WTC11 (cell line): ENCODE measurements at regions not wholly inside any gene's neighbourhood (a gene's known extent, or its start where the extent isn't known, plus 50 kb on each side); places are given as distances from the start of the nearest gene placed in this dataset.

Experiments
- TF ChIP-seq, protein P1 (sequence below): sonication (generic); formaldehyde crosslinking; IDR thresholded peaks from 2 replicates; pipeline ENCODE4 v1.8.1; 2023; ENCODE audit warnings: mild to moderate bottlenecking, missing genetic modification reagents, moderate library complexity
- TF ChIP-seq, protein P2 (sequence below): fragments of 200-600 bp; IDR thresholded peaks from 2 replicates; pipeline ENCODE4 v1.8.0; 2022; ENCODE audit warnings: antibody characterized with exemption
- TF ChIP-seq, protein P3 (sequence below): sonication (generic); formaldehyde crosslinking; IDR thresholded peaks from 2 replicates; pipeline ENCODE4 v1.8.0; 2023; ENCODE audit warnings: mild to moderate bottlenecking, missing genetic modification reagents

DNA sequence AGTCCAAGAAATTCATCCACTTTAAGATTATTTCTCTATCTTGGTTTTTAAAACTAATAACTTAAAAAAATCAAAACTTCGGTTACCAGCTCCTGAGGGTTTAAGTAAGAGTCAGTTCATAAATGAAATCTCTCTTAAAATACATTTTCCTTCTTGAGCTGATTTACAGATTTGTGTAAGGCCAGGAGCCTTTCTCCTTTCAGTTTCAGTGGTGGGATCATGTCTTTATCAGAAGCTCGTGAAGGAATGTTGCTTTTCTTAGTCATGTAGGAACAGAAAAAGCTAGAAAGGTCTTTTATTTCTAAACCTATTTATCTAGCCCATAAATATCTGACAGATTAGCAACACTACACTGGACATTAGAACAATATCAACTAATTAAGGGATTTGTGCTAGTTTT, 390.2 kb downstream of the GPATCH2 start:
- TF ChIP-seq, protein P1, sequence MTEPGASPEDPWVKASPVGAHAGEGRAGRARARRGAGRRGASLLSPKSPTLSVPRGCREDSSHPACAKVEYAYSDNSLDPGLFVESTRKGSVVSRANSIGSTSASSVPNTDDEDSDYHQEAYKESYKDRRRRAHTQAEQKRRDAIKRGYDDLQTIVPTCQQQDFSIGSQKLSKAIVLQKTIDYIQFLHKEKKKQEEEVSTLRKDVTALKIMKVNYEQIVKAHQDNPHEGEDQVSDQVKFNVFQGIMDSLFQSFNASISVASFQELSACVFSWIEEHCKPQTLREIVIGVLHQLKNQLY = no peak
- TF ChIP-seq, protein P2, sequence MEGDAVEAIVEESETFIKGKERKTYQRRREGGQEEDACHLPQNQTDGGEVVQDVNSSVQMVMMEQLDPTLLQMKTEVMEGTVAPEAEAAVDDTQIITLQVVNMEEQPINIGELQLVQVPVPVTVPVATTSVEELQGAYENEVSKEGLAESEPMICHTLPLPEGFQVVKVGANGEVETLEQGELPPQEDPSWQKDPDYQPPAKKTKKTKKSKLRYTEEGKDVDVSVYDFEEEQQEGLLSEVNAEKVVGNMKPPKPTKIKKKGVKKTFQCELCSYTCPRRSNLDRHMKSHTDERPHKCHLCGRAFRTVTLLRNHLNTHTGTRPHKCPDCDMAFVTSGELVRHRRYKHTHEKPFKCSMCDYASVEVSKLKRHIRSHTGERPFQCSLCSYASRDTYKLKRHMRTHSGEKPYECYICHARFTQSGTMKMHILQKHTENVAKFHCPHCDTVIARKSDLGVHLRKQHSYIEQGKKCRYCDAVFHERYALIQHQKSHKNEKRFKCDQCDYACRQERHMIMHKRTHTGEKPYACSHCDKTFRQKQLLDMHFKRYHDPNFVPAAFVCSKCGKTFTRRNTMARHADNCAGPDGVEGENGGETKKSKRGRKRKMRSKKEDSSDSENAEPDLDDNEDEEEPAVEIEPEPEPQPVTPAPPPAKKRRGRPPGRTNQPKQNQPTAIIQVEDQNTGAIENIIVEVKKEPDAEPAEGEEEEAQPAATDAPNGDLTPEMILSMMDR = no peak
- TF ChIP-seq, protein P3, sequence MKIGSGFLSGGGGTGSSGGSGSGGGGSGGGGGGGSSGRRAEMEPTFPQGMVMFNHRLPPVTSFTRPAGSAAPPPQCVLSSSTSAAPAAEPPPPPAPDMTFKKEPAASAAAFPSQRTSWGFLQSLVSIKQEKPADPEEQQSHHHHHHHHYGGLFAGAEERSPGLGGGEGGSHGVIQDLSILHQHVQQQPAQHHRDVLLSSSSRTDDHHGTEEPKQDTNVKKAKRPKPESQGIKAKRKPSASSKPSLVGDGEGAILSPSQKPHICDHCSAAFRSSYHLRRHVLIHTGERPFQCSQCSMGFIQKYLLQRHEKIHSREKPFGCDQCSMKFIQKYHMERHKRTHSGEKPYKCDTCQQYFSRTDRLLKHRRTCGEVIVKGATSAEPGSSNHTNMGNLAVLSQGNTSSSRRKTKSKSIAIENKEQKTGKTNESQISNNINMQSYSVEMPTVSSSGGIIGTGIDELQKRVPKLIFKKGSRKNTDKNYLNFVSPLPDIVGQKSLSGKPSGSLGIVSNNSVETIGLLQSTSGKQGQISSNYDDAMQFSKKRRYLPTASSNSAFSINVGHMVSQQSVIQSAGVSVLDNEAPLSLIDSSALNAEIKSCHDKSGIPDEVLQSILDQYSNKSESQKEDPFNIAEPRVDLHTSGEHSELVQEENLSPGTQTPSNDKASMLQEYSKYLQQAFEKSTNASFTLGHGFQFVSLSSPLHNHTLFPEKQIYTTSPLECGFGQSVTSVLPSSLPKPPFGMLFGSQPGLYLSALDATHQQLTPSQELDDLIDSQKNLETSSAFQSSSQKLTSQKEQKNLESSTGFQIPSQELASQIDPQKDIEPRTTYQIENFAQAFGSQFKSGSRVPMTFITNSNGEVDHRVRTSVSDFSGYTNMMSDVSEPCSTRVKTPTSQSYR (CRISPR knock-in tag) = no peak
